ENCODE measurements at regions not wholly inside any gene's neighbourhood (a gene's known extent, or its start where the extent isn't known, plus 50 kb on each side); places are given as distances from the start of the nearest gene placed in this dataset.

DNA sequence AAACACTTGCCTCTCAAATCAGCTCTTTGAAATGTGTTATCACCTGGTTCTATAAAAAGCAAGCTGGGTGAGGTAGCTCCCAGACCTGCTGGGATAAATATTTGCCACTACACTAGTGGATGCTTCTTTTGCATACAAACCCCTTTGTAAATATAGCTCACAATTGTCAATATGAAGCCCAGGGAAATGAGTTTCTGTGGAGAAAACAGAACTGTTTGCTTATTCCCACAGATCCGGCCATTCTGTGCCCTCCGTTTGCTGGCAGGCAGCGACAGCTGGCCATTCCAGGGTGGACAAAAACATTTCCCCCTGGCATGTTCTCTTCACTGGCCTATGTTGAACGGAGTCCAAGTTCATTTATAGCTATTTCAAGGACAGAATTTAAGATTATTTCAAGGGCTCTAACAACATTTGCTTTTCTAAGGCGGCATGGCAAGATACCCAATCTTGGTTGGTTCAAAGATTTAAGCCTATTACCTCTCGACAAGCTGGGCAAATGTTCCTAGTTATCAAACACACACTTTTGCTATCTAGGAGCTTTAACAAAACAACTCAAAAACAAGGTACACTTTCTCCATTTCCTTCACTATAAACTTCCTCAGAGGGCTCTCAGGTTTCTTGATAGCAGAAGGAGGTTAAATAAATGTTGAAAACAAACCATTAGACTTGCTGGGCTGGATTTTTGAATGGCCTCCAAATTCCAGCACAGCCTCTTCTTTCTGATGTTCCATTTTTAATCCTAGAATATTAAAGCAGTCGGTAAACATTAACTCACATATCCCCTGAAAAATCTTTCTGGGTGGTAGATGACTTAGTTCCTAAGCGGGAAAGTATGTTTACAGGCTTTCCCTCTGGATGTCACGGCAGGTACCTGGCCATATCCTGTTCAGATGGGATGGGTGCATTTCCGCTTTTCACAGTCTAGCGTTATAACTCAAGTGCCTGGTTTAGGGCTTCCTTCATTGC lies 332.3 kb downstream of the PLK2 start:
- TF ChIP-seq, protein P1, sequence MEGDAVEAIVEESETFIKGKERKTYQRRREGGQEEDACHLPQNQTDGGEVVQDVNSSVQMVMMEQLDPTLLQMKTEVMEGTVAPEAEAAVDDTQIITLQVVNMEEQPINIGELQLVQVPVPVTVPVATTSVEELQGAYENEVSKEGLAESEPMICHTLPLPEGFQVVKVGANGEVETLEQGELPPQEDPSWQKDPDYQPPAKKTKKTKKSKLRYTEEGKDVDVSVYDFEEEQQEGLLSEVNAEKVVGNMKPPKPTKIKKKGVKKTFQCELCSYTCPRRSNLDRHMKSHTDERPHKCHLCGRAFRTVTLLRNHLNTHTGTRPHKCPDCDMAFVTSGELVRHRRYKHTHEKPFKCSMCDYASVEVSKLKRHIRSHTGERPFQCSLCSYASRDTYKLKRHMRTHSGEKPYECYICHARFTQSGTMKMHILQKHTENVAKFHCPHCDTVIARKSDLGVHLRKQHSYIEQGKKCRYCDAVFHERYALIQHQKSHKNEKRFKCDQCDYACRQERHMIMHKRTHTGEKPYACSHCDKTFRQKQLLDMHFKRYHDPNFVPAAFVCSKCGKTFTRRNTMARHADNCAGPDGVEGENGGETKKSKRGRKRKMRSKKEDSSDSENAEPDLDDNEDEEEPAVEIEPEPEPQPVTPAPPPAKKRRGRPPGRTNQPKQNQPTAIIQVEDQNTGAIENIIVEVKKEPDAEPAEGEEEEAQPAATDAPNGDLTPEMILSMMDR (IDR thresholded peaks at IDR 0.05): no peak
- no peak for TF ChIP-seq POLR2A (IDR thresholded peaks at IDR 0.05)
